ENCODE measurements at regions not wholly inside any gene's neighbourhood (a gene's known extent, or its start where the extent isn't known, plus 50 kb on each side); places are given as distances from the start of the nearest gene placed in this dataset.
"Not testable (repeated sequence)": the region's sequence is repeated elsewhere in the genome, so short reads cannot be mapped to it uniquely, and the experiment has no call there.

- DNase-seq (ENCODE audit: low read depth): no peak
Observed at GRCh38 chr18:1045658-1046057, 141.0 kb downstream of the ADCYAP1 start.

- no peak for DNase-seq (ENCODE audit: low read depth)
Observed at GRCh38 chr18:1047406-1047805, 142.7 kb downstream of the ADCYAP1 start.

- DNase-seq (ENCODE audit: low read depth): no peak
Observed at GRCh38 chr18:1048032-1048431, 143.4 kb downstream of the ADCYAP1 start.

GRCh38 chr18:1049173-1049572 is 144.5 kb downstream of the ADCYAP1 start:
- DNase-seq (ENCODE audit: low read depth): no peak

- no peak for DNase-seq (ENCODE audit: low read depth)
Observed at GRCh38 chr18:1050012-1050657, 145.5 kb downstream of the ADCYAP1 start.

- no peak for DNase-seq (ENCODE audit: low read depth)
Observed at GRCh38 chr18:1052301-1052700, 147.6 kb downstream of the ADCYAP1 start.

- no peak for DNase-seq (ENCODE audit: low read depth)
Observed at GRCh38 chr18:1053331-1054315, 149.0 kb downstream of the ADCYAP1 start.

- no peak for DNase-seq (ENCODE audit: low read depth)
Observed at GRCh38 chr18:1056404-1056803, 151.7 kb downstream of the ADCYAP1 start.

- no peak for DNase-seq (ENCODE audit: low read depth)
Observed at GRCh38 chr18:1057367-1057766, 152.7 kb downstream of the ADCYAP1 start.

- no peak for DNase-seq (ENCODE audit: low read depth)
Observed at GRCh38 chr18:1062588-1062987, 157.9 kb downstream of the ADCYAP1 start.

GRCh38 chr18:1075322-1075721 is 170.7 kb downstream of the ADCYAP1 start:
- DNase-seq (ENCODE audit: low read depth): no peak

GRCh38 chr18:1075876-1076275 is 171.2 kb downstream of the ADCYAP1 start:
- DNase-seq (ENCODE audit: low read depth): no peak

GRCh38 chr18:1078301-1078700 is 173.6 kb downstream of the ADCYAP1 start:
- no peak for DNase-seq (ENCODE audit: low read depth)

- DNase-seq (ENCODE audit: low read depth): not testable (repeated sequence)
Observed at GRCh38 chr18:1083675-1084074, 179.0 kb downstream of the ADCYAP1 start.

- DNase-seq (ENCODE audit: low read depth): no peak
Observed at GRCh38 chr18:1090758-1091157, 186.1 kb downstream of the ADCYAP1 start.

GRCh38 chr18:1092228-1092627 is 187.6 kb downstream of the ADCYAP1 start:
- DNase-seq (ENCODE audit: low read depth): no peak

- DNase-seq (ENCODE audit: low read depth): no peak
Observed at GRCh38 chr18:1094409-1094808, 189.7 kb downstream of the ADCYAP1 start.

GRCh38 chr18:1097991-1098735 is 193.5 kb downstream of the ADCYAP1 start:
- DNase-seq (ENCODE audit: low read depth): not testable (repeated sequence)

GRCh38 chr18:1102848-1103247 is 198.2 kb downstream of the ADCYAP1 start:
- no peak for DNase-seq (ENCODE audit: low read depth)

- DNase-seq (ENCODE audit: low read depth): no peak
Observed at GRCh38 chr18:1103537-1103936, 198.9 kb downstream of the ADCYAP1 start.

- DNase-seq (ENCODE audit: low read depth): no peak
Observed at GRCh38 chr18:1104181-1104881, 199.7 kb downstream of the ADCYAP1 start.

- no peak for DNase-seq (ENCODE audit: low read depth)
Observed at GRCh38 chr18:1124495-1124894, 219.8 kb downstream of the ADCYAP1 start.

Data from activated T-helper 1 cell treated with Interleukin-2 at 50 U/mL for 16 hours (primary cell).